GM12878 (cell line): ENCODE measurements at regions not wholly inside any gene's neighbourhood (a gene's known extent, or its start where the extent isn't known, plus 50 kb on each side); places are given as distances from the start of the nearest gene placed in this dataset.

Experiments used
- CUX1 ChIP-seq: IDR thresholded peaks from 2 replicates; pipeline ENCODE4 v1.6.1; 2012; ENCODE audit warnings: improper control_type of control experiment, low read depth, low read length; ENCODE audit not compliant: insufficient replicate concordance
- MLLT1 ChIP-seq: fragments of 450-650 bp; IDR thresholded peaks from 2 replicates; pipeline ENCODE4 v1.6.1; 2016; ENCODE audit warnings: mild to moderate bottlenecking

- TF ChIP-seq MLLT1 = peak; percentile 93
- peak; percentile 47 for TF ChIP-seq CUX1
Measured at GRCh38 chr14:53701108-53701875, 255.3 kb downstream of the BMP4 start (continued).
